ENCODE measurements at regions not wholly inside any gene's neighbourhood (a gene's known extent, or its start where the extent isn't known, plus 50 kb on each side); places are given as distances from the start of the nearest gene placed in this dataset.

DNA sequence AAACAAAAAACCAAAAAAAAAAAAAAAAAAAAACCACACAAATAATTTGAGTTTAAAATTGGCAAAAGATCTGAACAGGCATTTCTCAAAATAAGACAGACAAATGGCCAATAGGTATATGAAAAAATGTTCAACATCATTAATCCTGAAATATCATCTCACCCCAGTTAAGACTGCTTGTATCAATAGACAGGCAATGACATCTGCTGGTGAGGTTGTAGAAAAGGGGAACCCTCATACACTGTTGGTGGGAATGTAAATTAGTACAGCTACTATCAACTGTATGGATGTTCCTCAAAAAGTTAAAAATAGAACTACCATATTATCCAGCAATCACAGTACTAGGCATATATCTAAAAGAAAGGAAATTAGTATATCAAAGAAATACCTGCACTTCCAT lies 523.1 kb downstream of the XIRP2 start:
- DNase-seq (ENCODE audit: low read depth, low spot score) (no peak), FAIRE-seq (no peak)
- Histone ChIP-seq H2AFZ (ENCODE audit: control insufficient read depth, low read length) (no peak overlapping the region), H3K27me3 (ENCODE audit: control insufficient read depth, extremely low read depth, insufficient read depth, low read length) (no peaks in the 10 kb centered on the region), H3K4me1 (ENCODE audit: control insufficient read depth, extremely low read depth, insufficient read depth, low read length) (no peaks in the 10 kb centered on the region), H3K79me2 (ENCODE audit: control insufficient read depth, insufficient read depth, low read length) (no peaks in the 10 kb centered on the region), H3K36me3 (ENCODE audit: control insufficient read depth in 2 of 2, extremely low read depth in 1 of 2, insufficient read depth in 2 of 2, low read length in 2 of 2) (no peaks in the 10 kb centered on the region), H3K9me1 (ENCODE audit: control insufficient read depth, extremely low read depth, insufficient read depth, low read length) (no peaks in the 10 kb centered on the region), H3K4me2 (ENCODE audit: control insufficient read depth, extremely low read depth, insufficient read depth, low read depth, low read length) (no peak overlapping the region), H3K9ac (ENCODE audit: control insufficient read depth, extremely low read depth, insufficient read depth, low read length) (no peak overlapping the region), H4K20me1 (ENCODE audit: control insufficient read depth, extremely low read depth, insufficient read depth, low read length) (no peaks in the 10 kb centered on the region), H3K27ac (ENCODE audit: control insufficient read depth, insufficient read depth, low read length) (no peak overlapping the region), H3K4me3 (ENCODE audit: control insufficient read depth in 2 of 3, extremely low read depth in 1 of 3, insufficient read depth in 2 of 3, low read depth in 1 of 3, low read length in 3 of 3) (no peak overlapping the region), H3K9me3 (ENCODE audit: control insufficient read depth, low read depth, low read length) (no peaks in the 10 kb centered on the region)
- TF ChIP-seq, protein P1, sequence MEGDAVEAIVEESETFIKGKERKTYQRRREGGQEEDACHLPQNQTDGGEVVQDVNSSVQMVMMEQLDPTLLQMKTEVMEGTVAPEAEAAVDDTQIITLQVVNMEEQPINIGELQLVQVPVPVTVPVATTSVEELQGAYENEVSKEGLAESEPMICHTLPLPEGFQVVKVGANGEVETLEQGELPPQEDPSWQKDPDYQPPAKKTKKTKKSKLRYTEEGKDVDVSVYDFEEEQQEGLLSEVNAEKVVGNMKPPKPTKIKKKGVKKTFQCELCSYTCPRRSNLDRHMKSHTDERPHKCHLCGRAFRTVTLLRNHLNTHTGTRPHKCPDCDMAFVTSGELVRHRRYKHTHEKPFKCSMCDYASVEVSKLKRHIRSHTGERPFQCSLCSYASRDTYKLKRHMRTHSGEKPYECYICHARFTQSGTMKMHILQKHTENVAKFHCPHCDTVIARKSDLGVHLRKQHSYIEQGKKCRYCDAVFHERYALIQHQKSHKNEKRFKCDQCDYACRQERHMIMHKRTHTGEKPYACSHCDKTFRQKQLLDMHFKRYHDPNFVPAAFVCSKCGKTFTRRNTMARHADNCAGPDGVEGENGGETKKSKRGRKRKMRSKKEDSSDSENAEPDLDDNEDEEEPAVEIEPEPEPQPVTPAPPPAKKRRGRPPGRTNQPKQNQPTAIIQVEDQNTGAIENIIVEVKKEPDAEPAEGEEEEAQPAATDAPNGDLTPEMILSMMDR (optimal IDR thresholded peaks at IDR 0.05 in 1 of 3, IDR thresholded peaks at IDR 0.05 in 1 of 3, conservative IDR thresholded peaks at IDR 0.05 in 1 of 3; ENCODE audit: extremely low read depth in 1 of 3, insufficient read depth in 2 of 3, low read length in 3 of 3): no peak
- TF ChIP-seq EZH2 (IDR thresholded peaks at IDR 0.05; ENCODE audit: low read length): no peak
- dilution Hi-C loops (cut with MboI; ENCODE audit: extremely low pct_ligation_motif_present, low sequenced_read_pairs): no loop called here

DNA sequence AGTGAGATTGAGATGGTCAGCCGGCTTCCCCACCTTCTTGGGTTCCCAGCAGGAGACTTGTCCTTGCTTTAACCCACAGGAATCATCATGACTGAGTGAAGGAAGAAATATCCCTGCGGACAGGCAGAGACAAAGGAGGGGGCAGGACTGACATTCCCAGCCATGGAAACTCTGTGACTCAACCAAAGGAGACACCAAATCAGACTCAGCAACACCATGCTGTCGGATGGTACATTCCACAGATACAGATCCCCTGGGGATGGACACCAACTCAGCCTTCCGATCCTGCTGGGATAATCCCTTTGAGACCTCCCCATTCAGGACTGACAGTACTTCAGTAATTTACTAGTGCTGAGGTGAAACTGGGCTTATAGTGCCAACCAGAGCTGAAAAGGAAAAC lies 518.3 kb downstream of the XIRP2 start:
- dilution Hi-C loops (cut with MboI; ENCODE audit: extremely low pct_ligation_motif_present, low sequenced_read_pairs): no loop called here
- no peak for FAIRE-seq
- no peak overlapping the region for H3K27ac ChIP-seq (ENCODE audit: control insufficient read depth, insufficient read depth, low read length)

More for the DNA sequence above, 518.3 kb downstream of the XIRP2 start:
- no peak overlapping the region for H3K4me2 ChIP-seq (ENCODE audit: control insufficient read depth, extremely low read depth, insufficient read depth, low read depth, low read length)
- no peaks in the 10 kb centered on the region for H3K4me1 ChIP-seq (ENCODE audit: control insufficient read depth, extremely low read depth, insufficient read depth, low read length)
- DNase-seq (ENCODE audit: low read depth, low spot score): no peak
- H3K27me3 ChIP-seq (ENCODE audit: control insufficient read depth, extremely low read depth, insufficient read depth, low read length): no peaks in the 10 kb centered on the region
- no peak overlapping the region for H3K4me3 ChIP-seq (ENCODE audit: control insufficient read depth in 2 of 3, extremely low read depth in 1 of 3, insufficient read depth in 2 of 3, low read depth in 1 of 3, low read length in 3 of 3)
- H3K9me3 ChIP-seq (ENCODE audit: control insufficient read depth, low read depth, low read length): no peaks in the 10 kb centered on the region
- TF ChIP-seq, protein P1 (optimal IDR thresholded peaks at IDR 0.05 in 1 of 3, IDR thresholded peaks at IDR 0.05 in 1 of 3, conservative IDR thresholded peaks at IDR 0.05 in 1 of 3; ENCODE audit: extremely low read depth in 1 of 3, insufficient read depth in 2 of 3, low read length in 3 of 3): no peak
- no peak for TF ChIP-seq EZH2 (IDR thresholded peaks at IDR 0.05; ENCODE audit: low read length)
- H2AFZ ChIP-seq (ENCODE audit: control insufficient read depth, low read length): no peak overlapping the region
- H4K20me1 ChIP-seq (ENCODE audit: control insufficient read depth, extremely low read depth, insufficient read depth, low read length): no peaks in the 10 kb centered on the region
- H3K79me2 ChIP-seq (ENCODE audit: control insufficient read depth, insufficient read depth, low read length): no peaks in the 10 kb centered on the region
- H3K36me3 ChIP-seq (ENCODE audit: control insufficient read depth in 2 of 2, extremely low read depth in 1 of 2, insufficient read depth in 2 of 2, low read length in 2 of 2): no peaks in the 10 kb centered on the region
- H3K9me1 ChIP-seq (ENCODE audit: control insufficient read depth, extremely low read depth, insufficient read depth, low read length): no peaks in the 10 kb centered on the region
- no peak overlapping the region for H3K9ac ChIP-seq (ENCODE audit: control insufficient read depth, extremely low read depth, insufficient read depth, low read length)

Data from keratinocyte (primary cell).